NCI-H187 treated with DMSO at 0.1 percent for 48 hours (cell line): ENCODE measurements at regions not wholly inside any gene's neighbourhood (a gene's known extent, or its start where the extent isn't known, plus 50 kb on each side); places are given as distances from the start of the nearest gene placed in this dataset.

Experiments used
- DNase-seq: peaks from one replicate; lab custom pipeline; 2025; lab: John Stamatoyannopoulos, UW

- no peak for DNase-seq
Measured at GRCh38 chr3:22996920-22997571, 206.1 kb upstream of the UBE2E2 start.

- DNase-seq: no peak
Measured at GRCh38 chr3:23000371-23000770, 202.8 kb upstream of the UBE2E2 start.

- no peak for DNase-seq
Measured at GRCh38 chr3:23002151-23002550, 201.0 kb upstream of the UBE2E2 start.

- peak; percentile 16 for DNase-seq
Measured at GRCh38 chr3:23002836-23003732, 200.0 kb upstream of the UBE2E2 start.

- DNase-seq: no peak
Measured at GRCh38 chr3:23003733-23004046, 199.4 kb upstream of the UBE2E2 start.

DNA sequence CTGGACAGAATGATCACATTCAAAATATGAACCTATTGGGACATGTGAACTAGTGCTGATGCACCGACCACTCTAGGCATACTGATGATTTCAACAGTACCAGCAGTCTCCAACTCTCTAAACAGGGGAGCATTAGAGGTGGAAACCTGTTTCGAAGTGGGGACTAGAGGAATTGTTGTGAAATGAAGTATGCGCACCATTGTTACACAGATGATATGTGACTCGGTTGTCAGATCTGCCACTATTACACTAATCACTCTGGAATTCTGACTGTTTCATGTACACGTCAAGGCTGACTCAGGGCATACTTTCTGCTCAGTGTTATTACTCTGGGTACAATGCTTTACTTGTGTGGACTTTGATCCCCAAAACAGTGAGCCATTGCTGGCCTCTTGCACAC is 198.2 kb upstream of the UBE2E2 start:
- DNase-seq: no peak

GRCh38 chr3:23017801-23018200 is 185.3 kb upstream of the UBE2E2 start:
- no peak for DNase-seq

GRCh38 chr3:23019596-23020300 is 183.4 kb upstream of the UBE2E2 start:
- no peak for DNase-seq

DNA sequence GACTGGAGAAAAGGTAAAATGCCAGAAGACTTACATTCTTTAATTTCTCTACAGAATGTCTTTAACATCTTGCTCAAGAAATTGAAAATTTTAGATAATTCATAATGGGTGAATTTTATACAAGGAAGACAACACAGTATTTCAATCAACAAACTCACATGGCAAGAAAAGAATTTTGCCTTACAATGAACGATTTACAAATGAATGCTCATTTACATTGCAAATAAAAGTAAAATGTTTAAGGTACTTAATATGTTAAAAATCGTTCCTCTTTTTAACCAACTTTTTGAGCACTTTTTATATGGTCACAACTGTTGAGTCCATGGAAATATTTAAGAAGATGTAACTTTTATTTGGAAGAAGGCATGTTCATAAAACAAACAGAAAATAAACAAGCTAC is 174.8 kb upstream of the UBE2E2 start:
- no peak for DNase-seq

GRCh38 chr3:23029001-23029400 is 174.1 kb upstream of the UBE2E2 start:
- DNase-seq: no peak

GRCh38 chr3:23035927-23036640 is 167.0 kb upstream of the UBE2E2 start:
- no peak for DNase-seq

- DNase-seq: no peak
Measured at GRCh38 chr3:23036728-23037127, 166.4 kb upstream of the UBE2E2 start.

DNA sequence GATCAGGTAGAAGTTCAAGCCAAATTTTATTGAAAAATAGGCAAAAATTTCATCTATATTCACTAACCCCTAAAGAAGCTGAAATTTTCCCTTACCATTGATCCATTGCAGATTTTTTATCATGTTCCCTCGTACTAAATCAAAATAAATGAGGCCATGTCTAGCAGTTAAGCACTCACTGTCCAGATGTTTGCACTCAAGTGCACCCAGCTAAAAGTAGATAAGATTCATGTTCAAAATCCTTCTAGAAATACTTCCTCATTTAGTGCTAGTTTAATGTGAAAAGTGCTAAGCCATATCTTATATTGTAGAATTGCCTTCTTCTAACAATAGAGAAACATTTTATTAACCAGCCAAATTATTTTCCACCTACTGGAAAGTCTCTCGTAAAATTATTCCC is 164.7 kb upstream of the UBE2E2 start:
- DNase-seq: no peak

- no peak for DNase-seq
Measured at GRCh38 chr3:23041918-23042696, 161.0 kb upstream of the UBE2E2 start.

DNA sequence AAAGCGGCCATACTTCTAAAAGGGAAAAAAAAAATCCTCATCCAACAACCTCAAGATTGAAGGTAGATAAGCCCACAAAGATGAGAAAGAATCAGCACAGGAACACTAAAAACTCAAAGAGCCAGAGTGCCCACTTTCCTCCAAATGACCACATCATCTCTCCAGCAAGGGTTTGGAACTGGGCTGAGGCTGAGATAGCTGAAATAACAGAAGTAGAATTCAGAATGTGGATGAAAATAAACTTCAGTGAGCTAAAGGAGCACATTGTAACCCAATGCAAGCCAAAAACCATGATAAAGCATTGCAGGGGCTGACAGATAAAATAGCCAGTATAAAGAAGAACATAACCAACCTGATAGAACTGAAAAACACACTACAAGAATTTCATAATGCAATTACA is 158.7 kb upstream of the UBE2E2 start:
- DNase-seq: no peak

DNA sequence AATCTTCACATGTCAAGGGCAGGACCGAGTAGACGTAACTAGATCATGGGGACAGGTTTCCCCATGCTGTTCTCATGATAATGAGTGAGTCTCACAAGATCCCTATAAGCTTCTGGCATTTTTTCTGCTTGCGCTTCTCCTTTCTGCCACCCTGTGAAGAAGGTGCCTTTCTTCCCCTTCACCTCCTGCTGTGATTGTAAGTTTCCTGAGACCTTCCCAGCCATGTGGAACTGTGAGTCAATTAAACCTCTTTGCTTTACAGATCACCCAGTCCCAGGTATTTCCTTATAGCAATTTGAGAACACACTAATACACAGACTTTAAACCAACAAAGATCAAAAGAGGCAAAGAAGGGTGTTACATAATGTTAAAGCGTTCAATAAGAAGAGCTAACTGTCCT is 156.6 kb upstream of the UBE2E2 start:
- no peak for DNase-seq

GRCh38 chr3:23051240-23052140 is 151.6 kb upstream of the UBE2E2 start:
- no peak for DNase-seq

DNA sequence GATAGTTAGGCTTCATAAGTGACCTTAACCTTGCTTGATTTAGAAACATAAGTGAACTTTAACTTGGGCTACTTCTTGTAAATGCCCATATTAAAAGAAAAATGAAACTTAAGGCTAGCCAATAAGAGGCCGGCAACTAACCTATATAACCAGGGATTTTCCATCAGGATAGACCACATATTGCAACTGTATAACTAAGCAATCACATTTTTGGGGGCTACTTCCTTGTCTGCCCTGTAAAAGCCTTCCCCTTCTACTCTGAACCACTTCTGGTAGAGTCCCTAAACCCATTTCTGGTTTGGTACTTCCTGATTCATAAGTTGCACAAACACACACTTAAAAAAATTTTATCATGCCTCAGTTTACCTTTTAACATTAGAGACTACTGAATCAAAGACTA is 150.9 kb upstream of the UBE2E2 start:
- no peak for DNase-seq

DNA sequence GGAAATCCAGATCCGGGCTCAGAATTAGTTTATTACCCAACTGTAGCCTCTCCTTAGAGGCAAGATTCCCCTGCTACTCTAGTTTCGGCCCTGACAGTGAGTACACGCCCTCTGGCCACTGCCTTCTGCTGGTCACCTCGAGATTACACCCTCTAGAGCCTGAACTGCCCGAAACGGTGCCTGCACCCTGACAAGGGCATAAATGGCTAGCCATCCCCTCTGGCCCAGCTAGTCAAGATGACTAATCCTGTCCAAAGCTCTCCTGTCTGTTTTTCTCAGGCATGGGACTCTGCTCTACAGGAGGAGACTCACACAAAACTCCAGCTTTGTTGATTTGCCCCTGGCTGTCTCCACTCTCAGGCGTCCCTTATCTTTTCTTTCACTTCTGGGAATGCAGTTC is 150.5 kb upstream of the UBE2E2 start:
- DNase-seq: no peak

GRCh38 chr3:23055733-23056376 is 147.3 kb upstream of the UBE2E2 start:
- DNase-seq: no peak
